Breast epithelium (tissue), 4 donors: ENCODE measurements at regions not wholly inside any gene's neighbourhood (a gene's known extent, or its start where the extent isn't known, plus 50 kb on each side); places are given as distances from the start of the nearest gene placed in this dataset.

Experiments used
- DNase-seq, 2 donors: peaks; one replicate each; pipeline ENCODE4 v3.0.0-alpha.2; 2019; ENCODE audit warnings: low spot score in 2 of 2
- H3K27ac ChIP-seq, 2 donors: fragments of 200-600 bp; sonication (generic) in 1 of 2; one replicate each; pipeline ENCODE4 v1.5.1; 2016 to 2019; ENCODE audit warnings: mild to moderate bottlenecking in 1 of 2
- H3K27me3 ChIP-seq, 2 donors: fragments of 200-600 bp; sonication (generic) in 1 of 2; one replicate each; pipeline versions ENCODE4 v1.5.1 to v1.6.0; 2017 to 2019; ENCODE audit warnings: control low read depth in 1 of 2, mild to moderate bottlenecking in 1 of 2
- H3K36me3 ChIP-seq: fragments of 200-600 bp; one replicate; pipeline ENCODE4 v1.5.1; 2019
- H3K4me1 ChIP-seq, 2 donors: fragments of 200-600 bp; sonication (generic); one replicate each; pipeline ENCODE4 v1.5.1; 2016 to 2019; ENCODE audit warnings: control low read depth in 1 of 2
- H3K4me3 ChIP-seq, 3 donors: fragments of 200-600 bp; sonication (generic); 1 replicate in 2 of 3; 2 replicates in 1 of 3; pipeline ENCODE4 v1.5.1; 2016 to 2019; ENCODE audit warnings: mild to moderate bottlenecking in 3 of 3, moderate library complexity in 2 of 3
- H3K9me3 ChIP-seq, 2 donors: fragments of 200-600 bp; sonication (generic) in 1 of 2; one replicate each; pipeline ENCODE4 v1.5.1; 2016 to 2019; ENCODE audit warnings: control low read depth in 1 of 2
- CTCF ChIP-seq, 3 donors: fragments of 450-650 bp; IDR thresholded peaks; one replicate each; pipeline ENCODE4 v1.5.1; 2016 to 2017; ENCODE audit warnings: antibody characterized with exemption in 3 of 3, mild to moderate bottlenecking in 3 of 3, moderate library complexity in 3 of 3
- POLR2A ChIP-seq: fragments of 450-650 bp; IDR thresholded peaks from one replicate; pipeline ENCODE4 v1.6.1; 2016; ENCODE audit warnings: antibody characterized with exemption, mild to moderate bottlenecking, moderate library complexity
- POLR2AphosphoS5 ChIP-seq, 3 donors: sonication (generic); formaldehyde crosslinking; IDR thresholded peaks; one replicate each; pipeline ENCODE4 v1.6.1; 2017; ENCODE audit warnings: antibody characterized with exemption in 3 of 3
- intact Hi-C: fragments of 100-400 bp; cut with DNase I; formaldehyde crosslinking; loops from one replicate; pipeline ENCODE4 v1.15.1; 2023; ENCODE audit warnings: low total_unique reads

- DNase-seq: no peak
- Histone ChIP-seq H3K27ac (no peak overlapping the region), H3K4me1 (no peaks in the 10 kb centered on the region), H3K9me3 (no peaks in the 10 kb centered on the region), H3K4me3 (no peak overlapping the region), H3K36me3 (no peaks in the 10 kb centered on the region), H3K27me3 (no peaks in the 10 kb centered on the region)
- TF ChIP-seq CTCF (IDR thresholded peaks at IDR 0.05): no peak
- TF ChIP-seq POLR2AphosphoS5 (IDR thresholded peaks at IDR 0.05): no peak
- no peak for TF ChIP-seq POLR2A
- intact Hi-C loops: no loop called here
These were observed 134.2 kb upstream of the HNRNPA3 start for GRCh38 chr2:177078416-177078815.

- Histone ChIP-seq H3K4me1 (no peaks in the 10 kb centered on the region), H3K27me3 (no peaks in the 10 kb centered on the region), H3K36me3 (no peaks in the 10 kb centered on the region), H3K4me3 (no peak overlapping the region), H3K9me3 (no peaks in the 10 kb centered on the region), H3K27ac (no peak overlapping the region)
- intact Hi-C loops: no loop called here
- DNase-seq: no peak
- TF ChIP-seq POLR2AphosphoS5 (IDR thresholded peaks at IDR 0.05): no peak
- no peak for TF ChIP-seq POLR2A
- no peak for TF ChIP-seq CTCF (IDR thresholded peaks at IDR 0.05)
These were observed 133.7 kb upstream of the HNRNPA3 start for GRCh38 chr2:177078855-177079254.

GRCh38 chr2:177080746-177081284 is 131.8 kb upstream of the HNRNPA3 start:
- intact Hi-C loops: no loop called here
- H3K4me1 ChIP-seq: no peaks in the 10 kb centered on the region
- H3K36me3 ChIP-seq: no peaks in the 10 kb centered on the region
- H3K4me3 ChIP-seq: no peak overlapping the region
- no peaks in the 10 kb centered on the region for H3K9me3 ChIP-seq
- no peak for TF ChIP-seq CTCF (IDR thresholded peaks at IDR 0.05)
- TF ChIP-seq POLR2AphosphoS5 (IDR thresholded peaks at IDR 0.05): no peak
- no peak for TF ChIP-seq POLR2A
- no peak for DNase-seq
- H3K27ac ChIP-seq: no peak overlapping the region
- H3K27me3 ChIP-seq: no peaks in the 10 kb centered on the region

- intact Hi-C loops: no loop called here
- no peak for TF ChIP-seq POLR2A
- TF ChIP-seq POLR2AphosphoS5 (IDR thresholded peaks at IDR 0.05): no peak
- TF ChIP-seq CTCF (IDR thresholded peaks at IDR 0.05): no peak
- Histone ChIP-seq H3K9me3 (no peaks in the 10 kb centered on the region), H3K36me3 (no peaks in the 10 kb centered on the region), H3K4me3 (no peak overlapping the region), H3K4me1 (no peaks in the 10 kb centered on the region), H3K27ac (no peak overlapping the region), H3K27me3 (no peaks in the 10 kb centered on the region)
- no peak for DNase-seq
These were observed 128.0 kb upstream of the HNRNPA3 start for GRCh38 chr2:177084607-177085006.

- DNase-seq: no peak
- H3K36me3 ChIP-seq: no peaks in the 10 kb centered on the region
- intact Hi-C loops: no loop called here
- no peaks in the 10 kb centered on the region for H3K27me3 ChIP-seq
- no peaks in the 10 kb centered on the region for H3K9me3 ChIP-seq
- no peaks in the 10 kb centered on the region for H3K4me1 ChIP-seq
- no peak for TF ChIP-seq CTCF (IDR thresholded peaks at IDR 0.05)
- TF ChIP-seq POLR2AphosphoS5 (IDR thresholded peaks at IDR 0.05): no peak
- no peak for TF ChIP-seq POLR2A
- H3K4me3 ChIP-seq: no peak overlapping the region
- no peak overlapping the region for H3K27ac ChIP-seq
These were observed 124.1 kb upstream of the HNRNPA3 start for GRCh38 chr2:177088529-177088928.
